Gastrocnemius medialis (tissue), 4 donors: ENCODE measurements at regions not wholly inside any gene's neighbourhood (a gene's known extent, or its start where the extent isn't known, plus 50 kb on each side); places are given as distances from the start of the nearest gene placed in this dataset.

Experiments used
- ATAC-seq, 2 donors: fragments of 150-250 bp; one replicate each; pipeline ENCODE4 v1.9.1; 2016
- DNase-seq, 2 donors: peaks; one replicate each; pipeline ENCODE4 v3.0.0-alpha.2; 2019
- H3K27ac ChIP-seq, 4 donors: fragments of 200-600 bp; sonication (generic); 1 replicate in 1 of 4; 2 replicates in 3 of 4; pipeline ENCODE4 v1.5.1; 2016 to 2018; ENCODE audit warnings: mild to moderate bottlenecking in 2 of 4, moderate library complexity in 1 of 4
- H3K27me3 ChIP-seq, 3 donors: fragments of 200-600 bp; sonication (generic) in 2 of 3; 1 replicate in 1 of 3; 2 replicates in 2 of 3; pipeline versions ENCODE4 v1.5.1 to v1.6.0; 2016 to 2019; ENCODE audit warnings: mild to moderate bottlenecking in 1 of 3, moderate library complexity in 1 of 3
- H3K36me3 ChIP-seq, 2 donors: fragments of 200-600 bp; sonication (generic) in 1 of 2; one replicate each; pipeline ENCODE4 v1.5.1; 2017 to 2018
- H3K4me1 ChIP-seq, 2 donors: fragments of 200-600 bp; sonication (generic) in 1 of 2; one replicate each; pipeline ENCODE4 v1.5.1; 2016 to 2017; ENCODE audit warnings: mild to moderate bottlenecking in 2 of 2
- H3K4me3 ChIP-seq, 4 donors: fragments of 200-600 bp; sonication (generic) in 3 of 4; 1 replicate in 1 of 4; 2 replicates in 3 of 4; pipeline ENCODE4 v1.5.1; 2016 to 2019; ENCODE audit warnings: mild to moderate bottlenecking in 2 of 4
- H3K9me3 ChIP-seq, 3 donors: fragments of 200-600 bp; sonication (generic) in 2 of 3; 1 replicate in 1 of 3; 2 replicates in 2 of 3; pipeline ENCODE4 v1.5.1; 2016 to 2019
- POLR2A ChIP-seq, 2 donors: fragments of 450-650 bp; IDR thresholded peaks; one replicate each; pipeline ENCODE4 v1.6.1; 2017; ENCODE audit warnings: antibody characterized with exemption in 2 of 2, mild to moderate bottlenecking in 2 of 2, moderate library complexity in 2 of 2
- in situ Hi-C, 4 donors: fragments of 200-750 bp; cut with MboI; loops; one replicate each; pipeline versions ENCODE4 v1.15.0 to v1.8.0; 2017; ENCODE audit warnings: low sequenced_read_pairs in 4 of 4
- intact Hi-C: fragments of 100-400 bp; cut with DNase I; formaldehyde crosslinking; loops from one replicate; pipeline ENCODE4 v1.15.1; 2023; ENCODE audit warnings: low total_unique reads
- TF ChIP-seq, protein P1 (sequence below), 5 experiments: fragments of 450-650 bp in 3 of 5; fragments of 200-600 bp in 2 of 5; sonication (generic) in 2 of 5; IDR thresholded peaks in 4 of 5; conservative IDR thresholded peaks in 1 of 5; 1 replicate in 4 of 5; 2 replicates in 1 of 5; pipeline ENCODE4 v1.5.1; 2016 to 2019; ENCODE audit warnings: antibody characterized with exemption in 5 of 5, mild to moderate bottlenecking in 3 of 5, moderate library complexity in 3 of 5

DNA sequence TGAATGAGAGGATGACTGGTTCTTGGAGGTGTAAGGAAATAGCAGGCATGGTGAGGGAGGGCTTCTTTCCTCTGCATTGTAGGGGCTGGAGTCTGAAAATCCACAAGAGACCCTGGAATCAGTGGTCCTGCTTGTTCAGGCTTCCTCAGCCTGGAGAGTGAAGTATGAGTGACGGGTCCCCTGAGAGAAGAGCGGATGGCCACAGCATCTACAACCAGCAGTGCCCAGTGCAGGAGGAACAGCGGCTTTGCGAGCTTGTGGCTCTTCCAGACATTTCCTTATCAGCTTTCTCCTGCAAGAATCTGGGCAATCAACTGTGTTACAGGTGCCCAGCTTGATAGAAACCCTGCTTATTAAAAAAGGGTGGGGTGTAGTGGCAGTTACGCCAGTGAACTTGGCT is 97.0 kb upstream of the HES1 start:
- intact Hi-C loops: no loop called here
- no peak for DNase-seq

DNA sequence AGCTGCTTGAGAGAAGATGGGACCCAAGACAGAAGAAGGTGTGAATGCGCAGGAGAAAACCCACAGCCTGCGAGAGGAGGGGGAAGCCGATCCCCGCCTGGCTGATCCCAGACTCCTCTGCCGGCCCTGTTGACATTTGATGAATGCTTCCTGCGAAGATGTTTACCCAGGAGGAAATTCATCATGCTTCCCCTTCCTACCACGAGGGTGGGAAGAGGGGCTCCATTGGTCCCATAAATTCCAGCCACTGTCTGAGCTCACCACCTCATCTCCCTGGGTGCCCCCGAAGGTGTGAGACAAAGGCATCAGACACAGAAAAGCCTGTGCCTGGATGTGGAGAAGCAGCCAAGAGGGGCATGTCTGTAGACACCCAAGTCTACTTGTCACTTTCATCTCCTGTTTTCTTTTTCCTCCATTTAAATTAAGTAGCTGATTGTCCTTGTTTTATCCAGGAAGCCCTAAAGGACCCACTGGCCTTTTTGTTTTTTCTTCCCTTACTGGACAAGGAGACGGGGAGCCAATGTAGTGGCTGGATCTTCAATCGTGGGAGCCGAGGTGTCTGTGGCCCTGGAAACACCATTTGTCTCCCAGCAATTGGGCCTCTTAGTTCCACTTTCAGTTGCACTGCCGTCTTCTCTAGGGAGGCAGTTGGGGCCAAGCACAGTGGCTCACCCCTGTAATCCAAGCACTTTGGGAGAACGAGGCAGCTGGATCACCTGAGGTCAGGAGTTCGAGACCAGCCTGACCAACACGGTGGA is 95.3 kb upstream of the HES1 start:
- no peak overlapping the region for H3K27ac ChIP-seq
- TF ChIP-seq, protein P1, sequence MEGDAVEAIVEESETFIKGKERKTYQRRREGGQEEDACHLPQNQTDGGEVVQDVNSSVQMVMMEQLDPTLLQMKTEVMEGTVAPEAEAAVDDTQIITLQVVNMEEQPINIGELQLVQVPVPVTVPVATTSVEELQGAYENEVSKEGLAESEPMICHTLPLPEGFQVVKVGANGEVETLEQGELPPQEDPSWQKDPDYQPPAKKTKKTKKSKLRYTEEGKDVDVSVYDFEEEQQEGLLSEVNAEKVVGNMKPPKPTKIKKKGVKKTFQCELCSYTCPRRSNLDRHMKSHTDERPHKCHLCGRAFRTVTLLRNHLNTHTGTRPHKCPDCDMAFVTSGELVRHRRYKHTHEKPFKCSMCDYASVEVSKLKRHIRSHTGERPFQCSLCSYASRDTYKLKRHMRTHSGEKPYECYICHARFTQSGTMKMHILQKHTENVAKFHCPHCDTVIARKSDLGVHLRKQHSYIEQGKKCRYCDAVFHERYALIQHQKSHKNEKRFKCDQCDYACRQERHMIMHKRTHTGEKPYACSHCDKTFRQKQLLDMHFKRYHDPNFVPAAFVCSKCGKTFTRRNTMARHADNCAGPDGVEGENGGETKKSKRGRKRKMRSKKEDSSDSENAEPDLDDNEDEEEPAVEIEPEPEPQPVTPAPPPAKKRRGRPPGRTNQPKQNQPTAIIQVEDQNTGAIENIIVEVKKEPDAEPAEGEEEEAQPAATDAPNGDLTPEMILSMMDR (IDR thresholded peaks at IDR 0.05 in 4 of 5, conservative IDR thresholded peaks at IDR 0.05 in 1 of 5): no peak
- no peak for TF ChIP-seq POLR2A (IDR thresholded peaks at IDR 0.05)
- H3K4me3 ChIP-seq: no peak overlapping the region
- ATAC-seq (no peak), DNase-seq (no peak)
- in situ Hi-C loops: no loop called here
- no peaks in the 10 kb centered on the region for H3K9me3 ChIP-seq
- no peaks in the 10 kb centered on the region for H3K36me3 ChIP-seq
- no peaks in the 10 kb centered on the region for H3K27me3 ChIP-seq
- intact Hi-C loops: no loop called here
- no peaks in the 10 kb centered on the region for H3K4me1 ChIP-seq

More for the DNA sequence above, 97.0 kb upstream of the HES1 start:
- H3K27ac ChIP-seq: no peak overlapping the region
- H3K4me1 ChIP-seq: no peaks in the 10 kb centered on the region
- no peaks in the 10 kb centered on the region for H3K36me3 ChIP-seq
- ATAC-seq: no peak
- in situ Hi-C loops: no loop called here
- no peaks in the 10 kb centered on the region for H3K9me3 ChIP-seq
- no peaks in the 10 kb centered on the region for H3K27me3 ChIP-seq
- H3K4me3 ChIP-seq: no peak overlapping the region
- no peak for TF ChIP-seq POLR2A (IDR thresholded peaks at IDR 0.05)
- TF ChIP-seq, protein P1 (IDR thresholded peaks at IDR 0.05 in 4 of 5, conservative IDR thresholded peaks at IDR 0.05 in 1 of 5): no peak

DNA sequence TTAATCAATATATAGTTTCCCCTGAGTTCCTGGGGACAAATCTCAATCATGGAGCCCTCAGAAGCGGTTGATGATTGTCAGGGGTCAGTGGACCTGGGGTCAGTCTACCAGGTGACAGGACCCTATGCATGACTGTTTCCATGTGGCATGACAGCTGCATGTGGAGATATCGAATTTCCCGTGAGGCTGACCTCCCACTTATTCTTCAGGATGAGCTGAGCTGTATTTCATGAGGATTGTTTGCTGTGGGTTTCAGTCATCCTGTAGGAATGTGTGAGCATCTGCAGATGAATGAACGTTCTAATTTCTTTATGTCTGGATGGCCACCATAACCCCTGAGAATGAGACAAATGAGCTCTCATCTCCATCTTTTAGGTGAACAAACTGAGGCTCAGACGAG is 93.0 kb upstream of the HES1 start:
- no peak for DNase-seq

DNA sequence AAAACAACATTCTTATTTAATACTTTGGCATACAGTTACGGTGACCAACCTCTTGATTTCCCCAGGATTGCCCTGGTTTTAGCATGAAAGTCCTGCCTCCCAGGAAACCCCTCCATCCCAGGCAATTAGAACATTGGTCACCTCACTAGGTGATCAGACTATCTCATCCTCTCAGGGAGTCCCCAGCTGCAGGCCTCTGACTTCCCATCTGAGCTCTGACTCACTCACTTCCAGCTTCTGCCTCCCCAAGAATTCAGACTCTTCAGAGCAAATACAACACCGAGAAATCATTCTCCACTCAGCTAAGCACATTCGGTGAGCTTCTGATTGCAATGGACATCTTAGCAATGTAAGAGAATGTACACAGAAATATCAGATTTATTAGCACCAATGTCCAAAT is 92.4 kb upstream of the HES1 start:
- H3K27ac ChIP-seq: no peak overlapping the region
- H3K27me3 ChIP-seq: no peaks in the 10 kb centered on the region
- ATAC-seq (no peak), DNase-seq (no peak)
- intact Hi-C loops (no loop called here), in situ Hi-C loops (no loop called here)
- peaks cover 5 to 17% of the 10 kb centered on the region in 2 donors for H3K4me1 ChIP-seq
- TF ChIP-seq, protein P1 (IDR thresholded peaks at IDR 0.05 in 4 of 5, conservative IDR thresholded peaks at IDR 0.05 in 1 of 5): no peak
- TF ChIP-seq POLR2A (IDR thresholded peaks at IDR 0.05): no peak
- H3K36me3 ChIP-seq: no peaks in the 10 kb centered on the region
- H3K4me3 ChIP-seq: no peak overlapping the region
- no peaks in the 10 kb centered on the region for H3K9me3 ChIP-seq

More for the DNA sequence above, 93.0 kb upstream of the HES1 start:
- H3K4me3 ChIP-seq: no peak overlapping the region
- no peak for ATAC-seq
- no peaks in the 10 kb centered on the region for H3K9me3 ChIP-seq
- in situ Hi-C loops (no loop called here), intact Hi-C loops (no loop called here)
- H3K27me3 ChIP-seq: no peaks in the 10 kb centered on the region
- H3K4me1 ChIP-seq: peaks cover 5 to 17% of the 10 kb centered on the region in 2 donors
- TF ChIP-seq, protein P1 (IDR thresholded peaks at IDR 0.05 in 4 of 5, conservative IDR thresholded peaks at IDR 0.05 in 1 of 5): no peak
- TF ChIP-seq POLR2A (IDR thresholded peaks at IDR 0.05): no peak
- H3K36me3 ChIP-seq: no peaks in the 10 kb centered on the region
- no peak overlapping the region for H3K27ac ChIP-seq

DNA sequence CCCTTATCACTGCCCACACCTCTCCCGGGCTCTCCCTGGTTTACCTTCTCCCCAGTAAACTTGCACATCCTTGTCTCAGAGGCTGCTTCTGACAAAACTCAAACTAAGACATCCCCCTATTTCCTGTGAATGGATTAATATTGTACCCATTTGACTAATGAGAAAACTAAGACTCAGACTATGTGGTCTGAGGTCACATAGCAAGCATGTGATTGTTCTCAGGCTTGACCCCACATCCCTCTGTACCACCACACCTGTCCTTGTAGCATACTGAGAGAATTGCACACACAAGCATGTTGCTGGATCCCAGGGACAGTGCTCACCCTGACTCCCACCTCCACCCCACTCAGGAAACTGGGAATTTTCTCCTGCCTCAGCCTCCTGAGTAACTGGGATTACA is 90.7 kb upstream of the HES1 start:
- peaks cover 5 to 17% of the 10 kb centered on the region in 2 donors for H3K4me1 ChIP-seq
- H3K27ac ChIP-seq: no peak overlapping the region
- no peaks in the 10 kb centered on the region for H3K9me3 ChIP-seq
- H3K27me3 ChIP-seq: no peaks in the 10 kb centered on the region
- intact Hi-C loops (no loop called here), in situ Hi-C loops (no loop called here)
- ATAC-seq: no peak
- TF ChIP-seq, protein P1 (IDR thresholded peaks at IDR 0.05 in 4 of 5, conservative IDR thresholded peaks at IDR 0.05 in 1 of 5): no peak
- no peak for TF ChIP-seq POLR2A (IDR thresholded peaks at IDR 0.05)
- no peak for DNase-seq
- no peaks in the 10 kb centered on the region for H3K36me3 ChIP-seq
- H3K4me3 ChIP-seq: no peak overlapping the region
